IMR-90 (cell line): ENCODE measurements at regions not wholly inside any gene's neighbourhood (a gene's known extent, or its start where the extent isn't known, plus 50 kb on each side); places are given as distances from the start of the nearest gene placed in this dataset.

ENCODE experiments used
- ATAC-seq: fragments of 200-7000 bp; cut with Tn5 transposase; 2 replicates; pipeline ENCODE4 v1.9.1; 2020; ENCODE audit warnings: low read depth, mild to moderate bottlenecking, moderate library complexity
- BruUV-seq: library from RNA; stranded (reverse); fragments of 400-500 nt; replicated peaks from 2 replicates; lab custom pipeline; 2021; lab: Mats Ljungman, UMichigan
- CTCF ChIA-PET: fragments of 300-600 bp; formaldehyde crosslinking; extraction: SDS; loops from one replicate; lab custom pipeline; 2021; ENCODE audit warnings: antibody characterized with exemption; lab: Yijun Ruan, JAX
- POLR2A ChIA-PET: fragments of 300-600 bp; sonication (Branson Sonifier 250); formaldehyde crosslinking; loops from one replicate; lab custom pipeline; 2022; ENCODE audit warnings: antibody characterized with exemption; ENCODE audit not compliant: unreplicated experiment; lab: Charles Lee
- DNase-seq: peaks from one replicate; pipeline ENCODE4 v3.0.0; 2013
- H2AFZ ChIP-seq: replicated peaks from 2 replicates; pipeline ENCODE3; 2013; ENCODE audit warnings: low read length, mild to moderate bottlenecking; ENCODE audit not compliant: poor library complexity
- H2AK5ac ChIP-seq: 2 replicates; pipeline ENCODE4 v1.6.1; 2013; ENCODE audit warnings: low read depth, low read length, inconsistent platforms
- H2AK9ac ChIP-seq: replicated peaks from 2 replicates; pipeline ENCODE3; 2013; ENCODE audit warnings: mild to moderate bottlenecking, low read depth, low read length, moderate library complexity; ENCODE audit not compliant: poor library complexity
- H2BK120ac ChIP-seq: 2 replicates; pipeline ENCODE4 v1.6.1; 2013; ENCODE audit warnings: low read depth, low read length, inconsistent platforms
- H2BK15ac ChIP-seq: 3 replicates; pipeline ENCODE4 v1.6.1; 2013; ENCODE audit warnings: low read depth, low read length, inconsistent platforms
- H2BK20ac ChIP-seq: 2 replicates; pipeline ENCODE4 v1.6.1; 2013; ENCODE audit warnings: low read depth, mild to moderate bottlenecking, inconsistent platforms, low read length, moderate library complexity
- H2BK5ac ChIP-seq: 2 replicates; pipeline ENCODE4 v1.6.1; 2013; ENCODE audit warnings: mild to moderate bottlenecking, low read depth, low read length, inconsistent platforms; ENCODE audit not compliant: poor library complexity, severe bottlenecking
- H3K14ac ChIP-seq: replicated peaks from 2 replicates; pipeline ENCODE4 v1.6.1; 2013; ENCODE audit warnings: low read depth, low read length, inconsistent platforms
- H3K18ac ChIP-seq: 2 replicates; pipeline ENCODE4 v1.6.1; 2013; ENCODE audit warnings: low read depth, low read length, control low read depth
- H3K23ac ChIP-seq: 2 replicates; pipeline ENCODE4 v1.6.1; 2013; ENCODE audit warnings: low read depth, low read length, inconsistent platforms
- H3K27ac ChIP-seq: 2 replicates; pipeline ENCODE4 v1.5.1; 2013; ENCODE audit warnings: mild to moderate bottlenecking, control low read depth, low read length; ENCODE audit not compliant: insufficient read depth
- H3K27me3 ChIP-seq: 2 replicates; pipeline ENCODE4 v1.6.1; 2013; ENCODE audit warnings: low read length; ENCODE audit not compliant: control insufficient read depth, insufficient read depth
- H3K36me3 ChIP-seq: 2 replicates; pipeline ENCODE4 v1.6.1; 2013; ENCODE audit warnings: low read length, mixed read lengths; ENCODE audit not compliant: control insufficient read depth, insufficient read depth
- H3K4ac ChIP-seq: 2 replicates; pipeline ENCODE4 v1.6.1; 2013; ENCODE audit warnings: low read depth, low read length, inconsistent platforms
- H3K4me1 ChIP-seq: 2 replicates; pipeline ENCODE4 v1.6.1; 2013; ENCODE audit warnings: low read length, mixed read lengths; ENCODE audit not compliant: control insufficient read depth, insufficient read depth
- H3K4me2 ChIP-seq: 2 replicates; pipeline ENCODE4 v1.6.1; 2013; ENCODE audit warnings: low read depth, mild to moderate bottlenecking, control low read depth, low read length, moderate library complexity
- H3K4me3 ChIP-seq: 2 replicates; pipeline ENCODE4 v1.5.1; 2013; ENCODE audit warnings: low read depth, mild to moderate bottlenecking, control low read depth, low read length, moderate library complexity; ENCODE audit not compliant: insufficient read depth
- H3K56ac ChIP-seq: 2 replicates; pipeline ENCODE4 v1.6.1; 2013; ENCODE audit warnings: low read length, inconsistent platforms; ENCODE audit not compliant: insufficient read depth; ENCODE audit errors: extremely low read depth
- H3K79me1 ChIP-seq, 2 experiments: 2 replicates each; pipeline ENCODE4 v1.6.1; 2013; ENCODE audit warnings: low read length in 2 of 2, inconsistent platforms in 1 of 2, low read depth in 1 of 2
- H3K9ac ChIP-seq: 2 replicates; pipeline ENCODE4 v1.6.1; 2013; ENCODE audit warnings: low read depth, low read length, control low read depth
- H3K9me1 ChIP-seq: 2 replicates; pipeline ENCODE4 v1.6.1; 2013; ENCODE audit warnings: low read length, inconsistent platforms; ENCODE audit not compliant: insufficient read depth
- H3K9me3 ChIP-seq: 2 replicates; pipeline ENCODE4 v1.6.1; 2013; ENCODE audit warnings: low read length; ENCODE audit not compliant: control insufficient read depth, insufficient read depth
- H4K20me1 ChIP-seq: 2 replicates; pipeline ENCODE4 v1.6.1; 2013; ENCODE audit warnings: low read length, inconsistent platforms; ENCODE audit not compliant: insufficient read depth
- H4K5ac ChIP-seq: 2 replicates; pipeline ENCODE4 v1.6.1; 2013; ENCODE audit warnings: mild to moderate bottlenecking, low read depth, low read length, control low read depth
- H4K8ac ChIP-seq, 2 experiments: 2 replicates each; pipeline ENCODE4 v1.6.1; 2013; ENCODE audit warnings: low read depth in 2 of 2, low read length in 2 of 2, control low read depth in 1 of 2, inconsistent platforms in 1 of 2
- H4K91ac ChIP-seq: 2 replicates; pipeline ENCODE4 v1.6.1; 2013; ENCODE audit warnings: low read depth, low read length, inconsistent platforms; ENCODE audit not compliant: insufficient read depth
- MAFK ChIP-seq: IDR thresholded peaks from 2 replicates; pipeline ENCODE4 v1.6.1; 2012; ENCODE audit warnings: low read depth, low read length, improper control_type of control experiment
- RAD21 ChIP-seq: IDR thresholded peaks from 2 replicates; pipeline ENCODE4 v1.6.1; 2012; ENCODE audit warnings: low read length, improper control_type of control experiment
- WGBS, 2 experiments: methylation state at CpG; one replicate each; pipeline versions ENCODE4 v1.1.5 to v1.1.7; 2013; ENCODE audit warnings: missing lambda C conversion rate in 2 of 2; ENCODE audit not compliant: insufficient read length in 1 of 2; ENCODE audit errors: extremely low coverage in 2 of 2; 5-methylcytosine and 5-hydroxymethylcytosine counted together
- dilution Hi-C: fragments of 300-500 bp; cut with HindIII; formaldehyde crosslinking; loops from one replicate; pipeline ENCODE4 v1.14.3; 2018; ENCODE audit warnings: low sequenced_read_pairs; ENCODE audit not compliant: unreplicated experiment
- in situ Hi-C: fragments of 300-500 bp; cut with MboI; formaldehyde crosslinking; loops from 3 replicates; pipeline ENCODE4 v1.14.3; 2019; ENCODE audit warnings: low sequenced_read_pairs, inconsistent platforms, mixed read lengths
- intact Hi-C: fragments of 100-400 bp; cut with micrococcal nuclease; formaldehyde crosslinking; loops from 2 replicates; pipeline ENCODE4 v1.10.0; 2022
- TF ChIP-seq, protein P1 (sequence below): conservative IDR thresholded peaks from 2 replicates; pipeline ENCODE4 v1.5.1; 2012; ENCODE audit warnings: mild to moderate bottlenecking, low read depth, low read length, improper control_type of control experiment

DNA sequence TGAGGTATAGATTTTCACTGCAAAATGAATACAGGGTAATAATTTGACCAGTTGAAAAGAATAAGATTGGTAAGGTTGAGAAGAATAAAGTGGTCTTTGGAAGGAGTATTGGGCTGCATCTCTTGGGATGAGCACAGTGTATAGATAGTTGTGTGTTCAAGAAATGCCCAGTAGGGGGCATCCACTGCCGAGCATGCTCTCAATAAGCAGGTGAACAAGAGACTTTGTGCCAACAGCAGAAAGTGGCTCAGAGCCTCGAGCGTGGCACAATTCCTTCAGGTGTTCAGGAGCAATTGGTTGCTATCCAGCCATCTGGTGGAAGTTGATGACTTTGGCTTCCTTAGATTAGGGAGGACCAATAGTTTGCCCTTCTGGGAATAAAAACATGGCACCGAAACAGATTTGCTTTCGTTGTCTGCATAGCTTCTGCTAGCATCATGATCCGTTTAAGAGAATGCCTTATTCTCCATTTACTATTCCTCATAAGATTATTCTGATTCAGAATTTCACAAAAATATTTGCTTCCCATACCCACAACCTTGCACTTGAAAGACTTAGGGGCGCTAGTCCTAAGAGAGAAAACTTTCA is 258.1 kb upstream of the NEIL3 start:
- H3K14ac ChIP-seq: no peak overlapping the region
- no peaks in the 10 kb centered on the region for H3K36me3 ChIP-seq
- in situ Hi-C loops: no loop called here
- DNase-seq: peak; percentile 9
- H2AK9ac ChIP-seq: no peak overlapping the region
- H4K8ac ChIP-seq: no peak overlapping the region
- POLR2A ChIA-PET: no interaction called here
- CTCF ChIA-PET: interaction anchor here (0.6 kb wide), 1 partner anchor 47 kb away, joined by 15 read pairs; no protein-coding TSS in a partner anchor
- WGBS, 2 experiments: 93% methylated on average over 5 of the region's 7 CpGs; no CpG with 5 or more reads in 1 of the 2 experiments
- no peak overlapping the region for H3K9ac ChIP-seq
- no peak overlapping the region for H2BK15ac ChIP-seq
- no peaks in the 10 kb centered on the region for H3K9me1 ChIP-seq
- no peak overlapping the region for H2BK120ac ChIP-seq
- dilution Hi-C loops: no loop called here
- no peak overlapping the region for H3K4me2 ChIP-seq
- no peak for ATAC-seq
- H3K4me3 ChIP-seq: no peak overlapping the region
- no peaks in the 10 kb centered on the region for H4K20me1 ChIP-seq
- BruUV-seq: no TSS peak
- no peak overlapping the region for H2BK5ac ChIP-seq
- H2AFZ ChIP-seq: no peak overlapping the region
- no peaks in the 10 kb centered on the region for H3K9me3 ChIP-seq
- no peak overlapping the region for H3K23ac ChIP-seq
- H3K27ac ChIP-seq: no peak overlapping the region
- intact Hi-C loops: loop anchor here (10.0 kb wide), 1 partner anchor 193 kb away; no protein-coding TSS in a partner anchor
- H3K27me3 ChIP-seq: no peaks in the 10 kb centered on the region
- H4K91ac ChIP-seq: no peak overlapping the region
- H3K79me1 ChIP-seq: peaks cover 3 to 4% of the 10 kb centered on the region in 2 experiments; a peak in 3 of 4 replicates
- no peak overlapping the region for H2AK5ac ChIP-seq
- H2BK20ac ChIP-seq: no peak overlapping the region
- H4K5ac ChIP-seq: no peak overlapping the region
- no peak overlapping the region for H3K56ac ChIP-seq
- no peak overlapping the region for H3K18ac ChIP-seq
- no peaks in the 10 kb centered on the region for H3K4me1 ChIP-seq
- TF ChIP-seq MAFK (no peak), RAD21 (peak; percentile 29)
- TF ChIP-seq, protein P1, sequence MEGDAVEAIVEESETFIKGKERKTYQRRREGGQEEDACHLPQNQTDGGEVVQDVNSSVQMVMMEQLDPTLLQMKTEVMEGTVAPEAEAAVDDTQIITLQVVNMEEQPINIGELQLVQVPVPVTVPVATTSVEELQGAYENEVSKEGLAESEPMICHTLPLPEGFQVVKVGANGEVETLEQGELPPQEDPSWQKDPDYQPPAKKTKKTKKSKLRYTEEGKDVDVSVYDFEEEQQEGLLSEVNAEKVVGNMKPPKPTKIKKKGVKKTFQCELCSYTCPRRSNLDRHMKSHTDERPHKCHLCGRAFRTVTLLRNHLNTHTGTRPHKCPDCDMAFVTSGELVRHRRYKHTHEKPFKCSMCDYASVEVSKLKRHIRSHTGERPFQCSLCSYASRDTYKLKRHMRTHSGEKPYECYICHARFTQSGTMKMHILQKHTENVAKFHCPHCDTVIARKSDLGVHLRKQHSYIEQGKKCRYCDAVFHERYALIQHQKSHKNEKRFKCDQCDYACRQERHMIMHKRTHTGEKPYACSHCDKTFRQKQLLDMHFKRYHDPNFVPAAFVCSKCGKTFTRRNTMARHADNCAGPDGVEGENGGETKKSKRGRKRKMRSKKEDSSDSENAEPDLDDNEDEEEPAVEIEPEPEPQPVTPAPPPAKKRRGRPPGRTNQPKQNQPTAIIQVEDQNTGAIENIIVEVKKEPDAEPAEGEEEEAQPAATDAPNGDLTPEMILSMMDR: peak; percentile 35; the same call in 1 of the 2 replicates
- H3K4ac ChIP-seq: no peak overlapping the region
